ENCODE measurements at regions not wholly inside any gene's neighbourhood (a gene's known extent, or its start where the extent isn't known, plus 50 kb on each side); places are given as distances from the start of the nearest gene placed in this dataset.

GRCh38 chr6:114659513-114659912 lies 316.7 kb upstream of the HS3ST5 start:
- TF ChIP-seq, protein P1, sequence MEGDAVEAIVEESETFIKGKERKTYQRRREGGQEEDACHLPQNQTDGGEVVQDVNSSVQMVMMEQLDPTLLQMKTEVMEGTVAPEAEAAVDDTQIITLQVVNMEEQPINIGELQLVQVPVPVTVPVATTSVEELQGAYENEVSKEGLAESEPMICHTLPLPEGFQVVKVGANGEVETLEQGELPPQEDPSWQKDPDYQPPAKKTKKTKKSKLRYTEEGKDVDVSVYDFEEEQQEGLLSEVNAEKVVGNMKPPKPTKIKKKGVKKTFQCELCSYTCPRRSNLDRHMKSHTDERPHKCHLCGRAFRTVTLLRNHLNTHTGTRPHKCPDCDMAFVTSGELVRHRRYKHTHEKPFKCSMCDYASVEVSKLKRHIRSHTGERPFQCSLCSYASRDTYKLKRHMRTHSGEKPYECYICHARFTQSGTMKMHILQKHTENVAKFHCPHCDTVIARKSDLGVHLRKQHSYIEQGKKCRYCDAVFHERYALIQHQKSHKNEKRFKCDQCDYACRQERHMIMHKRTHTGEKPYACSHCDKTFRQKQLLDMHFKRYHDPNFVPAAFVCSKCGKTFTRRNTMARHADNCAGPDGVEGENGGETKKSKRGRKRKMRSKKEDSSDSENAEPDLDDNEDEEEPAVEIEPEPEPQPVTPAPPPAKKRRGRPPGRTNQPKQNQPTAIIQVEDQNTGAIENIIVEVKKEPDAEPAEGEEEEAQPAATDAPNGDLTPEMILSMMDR (IDR thresholded peaks at IDR 0.05) = no peak
- TF ChIP-seq, protein P2, sequence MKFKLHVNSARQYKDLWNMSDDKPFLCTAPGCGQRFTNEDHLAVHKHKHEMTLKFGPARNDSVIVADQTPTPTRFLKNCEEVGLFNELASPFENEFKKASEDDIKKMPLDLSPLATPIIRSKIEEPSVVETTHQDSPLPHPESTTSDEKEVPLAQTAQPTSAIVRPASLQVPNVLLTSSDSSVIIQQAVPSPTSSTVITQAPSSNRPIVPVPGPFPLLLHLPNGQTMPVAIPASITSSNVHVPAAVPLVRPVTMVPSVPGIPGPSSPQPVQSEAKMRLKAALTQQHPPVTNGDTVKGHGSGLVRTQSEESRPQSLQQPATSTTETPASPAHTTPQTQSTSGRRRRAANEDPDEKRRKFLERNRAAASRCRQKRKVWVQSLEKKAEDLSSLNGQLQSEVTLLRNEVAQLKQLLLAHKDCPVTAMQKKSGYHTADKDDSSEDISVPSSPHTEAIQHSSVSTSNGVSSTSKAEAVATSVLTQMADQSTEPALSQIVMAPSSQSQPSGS (CRISPR knock-in tag; IDR thresholded peaks at IDR 0.05; ENCODE audit: borderline replicate concordance, low read depth) = no peak
